IMR-90 (cell line): ENCODE measurements at regions not wholly inside any gene's neighbourhood (a gene's known extent, or its start where the extent isn't known, plus 50 kb on each side); places are given as distances from the start of the nearest gene placed in this dataset.

Experiments used
- CTCF ChIP-seq: conservative IDR thresholded peaks from 2 replicates; pipeline ENCODE4 v1.5.1; 2012; ENCODE audit warnings: mild to moderate bottlenecking, low read depth, low read length, improper control_type of control experiment
- USF2 ChIP-seq: fragments of 150-350 bp; IDR thresholded peaks from 2 replicates; pipeline ENCODE4 v1.6.1; 2017; ENCODE audit warnings: mild to moderate bottlenecking, antibody characterized with exemption, low read length, low read depth

- TF ChIP-seq USF2 = no peak
- no peak for TF ChIP-seq CTCF
These were observed 98.6 kb upstream of the NKX1-1 start for GRCh38 chr4:1504595-1505500.
